ENCODE measurements at regions not wholly inside any gene's neighbourhood (a gene's known extent, or its start where the extent isn't known, plus 50 kb on each side); places are given as distances from the start of the nearest gene placed in this dataset.
"Not testable (repeated sequence)": the region's sequence is repeated elsewhere in the genome, so short reads cannot be mapped to it uniquely, and the experiment has no call there.

DNA sequence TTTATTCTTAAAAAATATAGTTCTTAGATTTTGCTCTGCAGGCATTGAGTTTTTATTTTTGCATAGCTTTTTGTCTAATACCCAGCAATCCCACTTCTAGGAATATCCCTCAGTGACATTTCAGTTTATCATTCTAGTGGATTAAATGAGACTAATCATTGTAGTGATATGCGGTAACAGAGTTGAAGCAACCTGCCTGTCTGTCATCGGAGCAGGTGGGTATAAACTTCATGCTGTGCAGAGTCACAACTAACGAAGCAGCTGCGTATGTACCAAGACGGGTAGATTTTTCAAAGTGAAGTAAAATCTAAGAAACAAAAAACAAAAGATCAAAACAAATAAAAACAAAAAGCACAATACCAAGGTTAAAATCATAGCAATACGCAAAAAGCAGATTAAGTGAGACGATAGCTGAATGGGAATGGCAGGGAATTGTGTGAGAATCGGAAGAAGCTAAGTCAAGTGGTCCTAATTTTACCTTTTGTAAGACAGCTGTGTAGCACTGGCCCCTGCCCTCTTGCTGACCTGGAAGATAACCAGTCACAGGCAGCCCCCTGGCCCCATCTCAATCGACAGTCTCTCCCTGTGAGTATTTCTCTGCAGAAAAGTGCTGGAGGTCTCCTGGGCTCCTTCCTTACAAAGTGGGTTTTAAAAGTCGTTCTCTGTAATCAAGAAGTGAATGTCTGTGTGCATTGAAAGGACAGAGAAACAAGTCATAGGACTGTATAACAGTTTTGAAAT lies 169.2 kb downstream of the OR2B2 start:
- Histone ChIP-seq H3K36me3 (no peaks in the 10 kb centered on the region), H3K4me3 (no peak overlapping the region), H3K27me3 (peaks cover 0 to 4% of the 10 kb centered on the region in 2 donors), H3K27ac (no peak overlapping the region), H3K4me1 (no peaks in the 10 kb centered on the region), H3K9me3 (no peaks in the 10 kb centered on the region)
- no peak for TF ChIP-seq CTCF (IDR thresholded peaks at IDR 0.05)
- no peak for TF ChIP-seq POLR2A (IDR thresholded peaks at IDR 0.05)
- intact Hi-C loops (cut with DNase I; ENCODE audit: low total_unique reads), result no loop called here
- no peak for DNase-seq

DNA sequence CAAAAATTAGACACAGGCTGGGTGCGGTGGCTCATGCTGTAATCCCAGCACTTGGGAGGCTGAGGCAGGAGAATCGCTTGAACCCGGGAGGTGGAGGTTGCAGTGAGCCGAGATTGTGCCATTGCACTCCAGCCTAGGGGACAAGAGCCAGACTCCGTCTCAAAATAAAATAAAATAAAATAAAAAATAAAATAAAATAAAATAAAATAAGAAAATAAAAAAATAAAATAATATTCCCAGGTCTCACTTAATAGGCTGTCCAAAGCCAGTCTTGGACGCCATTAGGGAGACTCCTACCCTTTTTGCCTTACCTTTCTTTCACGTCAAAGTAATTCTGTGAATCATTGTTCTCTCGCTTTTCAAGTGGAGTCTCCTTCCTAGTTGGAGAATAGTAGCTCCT lies 172.3 kb downstream of the OR2B2 start:
- DNase-seq, result not testable (repeated sequence)

DNA sequence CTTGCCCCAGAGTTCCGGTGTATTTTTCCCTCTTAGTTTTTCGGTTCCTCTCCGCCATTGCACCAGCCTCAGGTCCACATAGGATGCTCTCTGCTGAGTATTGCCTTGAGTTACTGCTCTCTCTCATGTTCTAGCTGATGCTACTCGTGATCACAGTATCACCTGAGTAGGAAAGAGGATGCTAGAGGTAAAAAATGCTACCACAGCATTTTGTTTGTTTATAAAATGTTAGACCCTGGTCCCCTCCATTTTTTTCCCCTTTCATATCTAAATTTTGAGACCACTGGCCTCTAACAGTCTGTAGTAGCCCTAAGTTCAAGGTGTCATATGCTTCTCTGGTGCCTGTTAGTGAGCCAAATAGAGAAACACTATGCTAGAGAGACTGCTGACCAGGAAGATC lies 175.5 kb downstream of the OR2B2 start:
- TF ChIP-seq CTCF (IDR thresholded peaks at IDR 0.05), result no peak
- TF ChIP-seq POLR2A (IDR thresholded peaks at IDR 0.05), result no peak
- H3K36me3 ChIP-seq, result no peaks in the 10 kb centered on the region
- H3K4me3 ChIP-seq, result no peak overlapping the region
- H3K4me1 ChIP-seq, result no peaks in the 10 kb centered on the region
- no peak overlapping the region for H3K27ac ChIP-seq
- no peak for DNase-seq
- no peaks in the 10 kb centered on the region for H3K27me3 ChIP-seq
- intact Hi-C loops (cut with DNase I; ENCODE audit: low total_unique reads), result no loop called here
- no peaks in the 10 kb centered on the region for H3K9me3 ChIP-seq

More for the DNA sequence above, 172.3 kb downstream of the OR2B2 start:
- intact Hi-C loops (cut with DNase I; ENCODE audit: low total_unique reads); H3K4me3 ChIP-seq; H3K9me3 ChIP-seq; H3K4me1 ChIP-seq; H3K36me3 ChIP-seq; H3K27me3 ChIP-seq; H3K27ac ChIP-seq: not testable (repeated sequence)

GRCh38 chr6:27728442-27728841 lies 183.8 kb downstream of the OR2B2 start:
- intact Hi-C loops (cut with DNase I; ENCODE audit: low total_unique reads), result no loop called here
- H3K4me1 ChIP-seq, result no peaks in the 10 kb centered on the region
- no peak overlapping the region for H3K27ac ChIP-seq
- no peak for DNase-seq
- H3K36me3 ChIP-seq, result no peaks in the 10 kb centered on the region
- TF ChIP-seq CTCF (IDR thresholded peaks at IDR 0.05) (no peak), POLR2A (IDR thresholded peaks at IDR 0.05) (no peak)
- H3K9me3 ChIP-seq, result no peaks in the 10 kb centered on the region
- H3K27me3 ChIP-seq, result no peaks in the 10 kb centered on the region
- no peak overlapping the region for H3K4me3 ChIP-seq

GRCh38 chr6:27726619-27727023 lies 185.6 kb downstream of the OR2B2 start:
- DNase-seq, result no peak
- Histone ChIP-seq H3K36me3 (no peaks in the 10 kb centered on the region), H3K9me3 (no peaks in the 10 kb centered on the region), H3K27ac (no peak overlapping the region), H3K4me1 (no peaks in the 10 kb centered on the region), H3K27me3 (no peaks in the 10 kb centered on the region), H3K4me3 (no peak overlapping the region)
- TF ChIP-seq CTCF (IDR thresholded peaks at IDR 0.05) (no peak), POLR2A (IDR thresholded peaks at IDR 0.05) (no peak)
- intact Hi-C loops (cut with DNase I; ENCODE audit: low total_unique reads), result no loop called here

Measured in uterus (tissue), 3 donors.